B cell (primary cell): ENCODE measurements at regions not wholly inside any gene's neighbourhood (a gene's known extent, or its start where the extent isn't known, plus 50 kb on each side); places are given as distances from the start of the nearest gene placed in this dataset.

Experiments used
- ATAC-seq: fragments of 200-7000 bp; cut with Tn5 transposase; one replicate; pipeline ENCODE4 v1.10.0; 2021; ENCODE audit warnings: low read depth, mild to moderate bottlenecking, moderate number of reproducible peaks, moderate library complexity
- CTCF ChIA-PET: fragments of 350-600 bp; sonication (Branson Sonifier 250); formaldehyde crosslinking; loops from one replicate; lab custom pipeline; 2021; ENCODE audit warnings: antibody characterized with exemption, inconsistent platforms; lab: Charles Lee
- POLR2A ChIA-PET: fragments of 350-600 bp; sonication (Branson Sonifier 250); formaldehyde crosslinking; loops from one replicate; lab custom pipeline; 2021; ENCODE audit warnings: antibody characterized with exemption; lab: Charles Lee
- DNase-seq: peaks from one replicate; pipeline ENCODE4 v3.0.0; 2013
- H2AFZ ChIP-seq: 2 replicates; pipeline ENCODE4 v1.6.1; 2012; ENCODE audit warnings: mild to moderate bottlenecking, low read depth, low read length; ENCODE audit not compliant: insufficient read depth, poor library complexity, severe bottlenecking
- H3K27ac ChIP-seq, 2 donors: 1 replicate in 1 of 2; 2 replicates in 1 of 2; pipeline ENCODE4 v1.5.1; 2012 to 2013; ENCODE audit warnings: low read length in 2 of 2, mild to moderate bottlenecking in 2 of 2, moderate library complexity in 1 of 2
- H3K27me3 ChIP-seq, 4 experiments: fragments of 200-600 bp in 1 of 4; sonication (generic) in 1 of 4; replicated peaks in 1 of 4; 1 replicate in 2 of 4; 2 replicates in 2 of 4; pipeline versions ENCODE4 v1.6.1 to v1.7.0; 2013 to 2016; ENCODE audit warnings: low read length in 3 of 4, mild to moderate bottlenecking in 2 of 4, mixed read lengths in 1 of 4, moderate library complexity in 1 of 4; ENCODE audit not compliant: insufficient read depth in 4 of 4, control insufficient read depth in 3 of 4; ENCODE audit errors: control extremely low read depth in 1 of 4
- H3K36me3 ChIP-seq, 2 experiments: replicated peaks in 1 of 2; 1 replicate in 1 of 2; 2 replicates in 1 of 2; pipeline versions ENCODE4 v1.6.1 to v1.7.1; 2013; ENCODE audit warnings: low read length in 1 of 2; ENCODE audit not compliant: insufficient read depth in 2 of 2, control insufficient read depth in 1 of 2; ENCODE audit errors: control extremely low read depth in 1 of 2, extremely low read depth in 1 of 2
- H3K4me1 ChIP-seq, 2 donors: fragments of 200-600 bp in 1 of 2; sonication (generic) in 1 of 2; 1 replicate in 1 of 2; 2 replicates in 1 of 2; pipeline versions ENCODE4 v1.5.1 to v1.6.1; 2013 to 2017; ENCODE audit warnings: low read length in 2 of 2; ENCODE audit not compliant: control insufficient read depth in 2 of 2, insufficient read depth in 2 of 2
- H3K4me2 ChIP-seq: replicated peaks from 2 replicates; pipeline ENCODE3; 2012; ENCODE audit warnings: mild to moderate bottlenecking, low read depth, low read length; ENCODE audit not compliant: poor library complexity, severe bottlenecking
- H3K4me3 ChIP-seq, 5 experiments: fragments of 200-600 bp in 1 of 5; sonication (generic) in 1 of 5; 1 replicate in 3 of 5; 2 replicates in 2 of 5; pipeline versions ENCODE4 v1.5.1 to v1.7.0; 2011 to 2016; ENCODE audit warnings: low read length in 4 of 5, mild to moderate bottlenecking in 4 of 5, low read depth in 2 of 5, control low read depth in 1 of 5, moderate library complexity in 1 of 5; ENCODE audit not compliant: insufficient read depth in 1 of 5; ENCODE audit errors: control extremely low read depth in 1 of 5, extremely low read depth in 1 of 5
- H3K79me2 ChIP-seq: fragments of 200-600 bp; sonication (generic); one replicate; pipeline ENCODE4 v1.6.0; 2016; ENCODE audit warnings: low read length; ENCODE audit not compliant: control insufficient read depth, insufficient read depth
- H3K9ac ChIP-seq: fragments of 200-600 bp; sonication (generic); 2 replicates; pipeline ENCODE4 v1.6.1; 2017; ENCODE audit warnings: mild to moderate bottlenecking, low read length, moderate library complexity
- H3K9me3 ChIP-seq, 3 donors: one replicate each; pipeline versions ENCODE4 v1.6.1 to v1.7.1; 2013; ENCODE audit warnings: low read length in 2 of 3; ENCODE audit not compliant: control insufficient read depth in 2 of 3, insufficient read depth in 1 of 3; ENCODE audit errors: control extremely low read depth in 1 of 3
- H4K20me1 ChIP-seq: 2 replicates; pipeline ENCODE4 v1.6.0; 2012; ENCODE audit warnings: mild to moderate bottlenecking, low read length; ENCODE audit not compliant: insufficient read depth, control insufficient read depth, poor library complexity, severe bottlenecking
- H3K27ac Mint-ChIP-seq: one replicate; pipeline ENCODE4 v1.8.0; 2021; ENCODE audit warnings: mixed read lengths
- H3K27me3 Mint-ChIP-seq: one replicate; pipeline ENCODE4 v1.8.0; 2021; ENCODE audit warnings: mixed read lengths
- H3K4me1 Mint-ChIP-seq: one replicate; pipeline ENCODE4 v1.8.0; 2021; ENCODE audit warnings: mixed read lengths
- H3K4me3 Mint-ChIP-seq: one replicate; pipeline ENCODE4 v1.8.0; 2021; ENCODE audit warnings: mixed read lengths
- H3K9me3 Mint-ChIP-seq: one replicate; pipeline ENCODE4 v1.8.0; 2022; ENCODE audit warnings: mixed read lengths; ENCODE audit not compliant: insufficient read depth
- CTCF ChIP-seq: fragments of 200-600 bp; IDR thresholded peaks from one replicate; pipeline ENCODE4 v1.8.0; 2022; ENCODE audit warnings: antibody characterized with exemption, mild to moderate bottlenecking
- EZH2 ChIP-seq: IDR thresholded peaks from 2 replicates; pipeline ENCODE4 v1.6.1; 2012; ENCODE audit warnings: borderline replicate concordance, low read depth, mild to moderate bottlenecking, moderate library complexity, low read length; ENCODE audit not compliant: insufficient read depth, poor library complexity, severe bottlenecking
- WGBS: methylation state at CpG from one replicate; pipeline ENCODE4 v1.1.5; 2013; ENCODE audit warnings: missing lambda C conversion rate; ENCODE audit not compliant: insufficient coverage; 5-methylcytosine and 5-hydroxymethylcytosine counted together
- intact Hi-C: fragments of 100-400 bp; cut with micrococcal nuclease; formaldehyde crosslinking; loops from one replicate; pipeline ENCODE4 v1.10.0; 2022

GRCh38 chr10:43853369-43853768, 204.7 kb upstream of the ZNF32 start:
- H3K4me1 Mint-ChIP-seq, result no peaks in the 10 kb centered on the region
- H2AFZ ChIP-seq, result no peak overlapping the region
- H3K27ac ChIP-seq, result no peak overlapping the region
- H3K4me1 ChIP-seq, result no peaks in the 10 kb centered on the region
- DNase-seq (no peak), ATAC-seq (no peak)
- ChIA-PET CTCF (no interaction called here), POLR2A (no interaction called here)
- H3K9me3 ChIP-seq, result peaks cover 0 to 14% (median 0%) of the 10 kb centered on the region in 3 donors
- TF ChIP-seq CTCF (no peak), EZH2 (no peak)
- H3K4me3 ChIP-seq, result no peak overlapping the region
- intact Hi-C loops, result no loop called here
- peaks cover 7% of the 10 kb centered on the region for H3K27me3 Mint-ChIP-seq
- H3K9me3 Mint-ChIP-seq, result no peaks in the 10 kb centered on the region
- H4K20me1 ChIP-seq, result no peaks in the 10 kb centered on the region
- H3K9ac ChIP-seq, result no peak overlapping the region
- H3K4me2 ChIP-seq, result no peak overlapping the region
- H3K4me3 Mint-ChIP-seq, result no peak overlapping the region
- no peaks in the 10 kb centered on the region for H3K79me2 ChIP-seq
- WGBS, result 88% methylated on average over 2 of the region's 7 CpGs
- H3K36me3 ChIP-seq, result no peaks in the 10 kb centered on the region
- no peaks in the 10 kb centered on the region for H3K27me3 ChIP-seq
- H3K27ac Mint-ChIP-seq, result no peak overlapping the region

- Histone ChIP-seq H3K27me3 (no peaks in the 10 kb centered on the region), H3K36me3 (no peaks in the 10 kb centered on the region), H3K4me1 (no peaks in the 10 kb centered on the region), H3K9ac (no peak overlapping the region), H2AFZ (no peak overlapping the region), H3K4me2 (no peak overlapping the region), H3K27ac (no peak overlapping the region), H3K4me3 (no peak overlapping the region), H4K20me1 (no peaks in the 10 kb centered on the region), H3K79me2 (no peaks in the 10 kb centered on the region), H3K9me3 (peaks cover 0 to 14% (median 0%) of the 10 kb centered on the region in 3 donors)
- no peak for TF ChIP-seq EZH2
- WGBS, result 90% methylated on average over 5 of the region's 5 CpGs
- intact Hi-C loops, result no loop called here
- CTCF ChIA-PET, result no interaction called here
- Mint-ChIP-seq H3K4me3 (no peak overlapping the region), H3K27ac (no peak overlapping the region), H3K27me3 (peaks cover 7% of the 10 kb centered on the region), H3K9me3 (no peaks in the 10 kb centered on the region), H3K4me1 (no peaks in the 10 kb centered on the region)
- no peak for DNase-seq
- POLR2A ChIA-PET, result no interaction called here
- ATAC-seq, result no peak
Observed at GRCh38 chr10:43852644-43853214, 204.0 kb upstream of the ZNF32 start.
